H1 (cell line): ENCODE measurements at regions not wholly inside any gene's neighbourhood (a gene's known extent, or its start where the extent isn't known, plus 50 kb on each side); places are given as distances from the start of the nearest gene placed in this dataset.

ENCODE experiments used
- CTCF ChIA-PET: fragments of 300-600 bp; sonication (Branson Sonifier 250); formaldehyde crosslinking; loops from one replicate; lab custom pipeline; 2021; ENCODE audit not compliant: partially characterized antibody; lab: Charles Lee
- POLR2A ChIA-PET: fragments of 300-600 bp; sonication (Branson Sonifier 250); formaldehyde crosslinking; loops from one replicate; lab custom pipeline; 2021; ENCODE audit warnings: inconsistent platforms; ENCODE audit not compliant: partially characterized antibody; lab: Charles Lee
- DNase-seq, 2 experiments: peaks; one replicate each; pipeline versions ENCODE4 v3.0.0 to v3.0.0-alpha.2; 2010 to 2022; ENCODE audit warnings: low spot score in 2 of 2, low read depth in 1 of 2, mixed read lengths in 1 of 2
- FAIRE-seq: peaks from 2 replicates; lab custom pipeline; 2011; peaks lifted over from hg19 to GRCh38; lab: Jason Lieb, UNC
- H2AFZ ChIP-seq: 2 replicates; pipeline ENCODE4 v1.8.1; 2012; ENCODE audit warnings: low read length, inconsistent platforms
- H2AK5ac ChIP-seq: 2 replicates; pipeline ENCODE4 v1.6.1; 2013; ENCODE audit warnings: low read depth, low read length
- H2BK120ac ChIP-seq: replicated peaks from 2 replicates; pipeline ENCODE3; 2013; ENCODE audit warnings: low read depth, low read length, inconsistent platforms
- H2BK12ac ChIP-seq: 2 replicates; pipeline ENCODE4 v1.6.1; 2013; ENCODE audit warnings: low read depth, low read length
- H2BK15ac ChIP-seq: 2 replicates; pipeline ENCODE4 v1.6.1; 2013; ENCODE audit warnings: low read length
- H2BK20ac ChIP-seq: 2 replicates; pipeline ENCODE4 v1.6.1; 2013; ENCODE audit warnings: low read length
- H2BK5ac ChIP-seq: 2 replicates; pipeline ENCODE4 v1.6.1; 2013; ENCODE audit warnings: low read depth, low read length
- H3K14ac ChIP-seq: 2 replicates; pipeline ENCODE4 v1.6.1; 2013; ENCODE audit warnings: inconsistent platforms; ENCODE audit not compliant: insufficient read length
- H3K18ac ChIP-seq: 2 replicates; pipeline ENCODE4 v1.6.1; 2013; ENCODE audit warnings: low read length; ENCODE audit errors: extremely low read depth
- H3K23ac ChIP-seq: 2 replicates; pipeline ENCODE4 v1.6.1; 2013; ENCODE audit warnings: inconsistent platforms; ENCODE audit not compliant: insufficient read length
- H3K23me2 ChIP-seq: 2 replicates; pipeline ENCODE4 v1.6.1; 2013; ENCODE audit warnings: low read depth, low read length
- H3K27ac ChIP-seq: 2 replicates; pipeline ENCODE4 v1.6.1; 2011; ENCODE audit warnings: low read depth, low read length, inconsistent platforms
- H3K27me3 ChIP-seq, 4 experiments: replicated peaks in 1 of 4; 1 replicate in 1 of 4; 2 replicates in 3 of 4; pipeline versions ENCODE4 v1.6.1 to v1.8.1; 2011 to 2013; ENCODE audit warnings: low read length in 3 of 4, mild to moderate bottlenecking in 3 of 4, inconsistent platforms in 2 of 4, mixed read lengths in 2 of 4, moderate library complexity in 1 of 4; ENCODE audit not compliant: control insufficient read depth in 3 of 4, insufficient read depth in 3 of 4; ENCODE audit errors: extremely low read depth in 1 of 4
- H3K36me3 ChIP-seq, 4 experiments: 2 replicates each; pipeline versions ENCODE4 v1.6.1 to v1.8.1; 2011 to 2013; ENCODE audit warnings: mild to moderate bottlenecking in 4 of 4, low read length in 3 of 4, moderate library complexity in 2 of 4, control low read depth in 1 of 4, inconsistent platforms in 1 of 4; ENCODE audit not compliant: insufficient read depth in 4 of 4, control insufficient read depth in 2 of 4
- H3K4ac ChIP-seq: replicated peaks from 2 replicates; pipeline ENCODE3; 2013; ENCODE audit warnings: low read length, low read depth, mixed read lengths, inconsistent platforms; ENCODE audit not compliant: insufficient read length
- H3K4me1 ChIP-seq, 4 experiments: replicated peaks in 1 of 4; 1 replicate in 1 of 4; 2 replicates in 3 of 4; pipeline versions ENCODE4 v1.6.1 to v1.8.1; 2011 to 2013; ENCODE audit warnings: low read length in 3 of 4, inconsistent platforms in 2 of 4, mixed read lengths in 1 of 4; ENCODE audit not compliant: insufficient read depth in 4 of 4, control insufficient read depth in 3 of 4
- H3K4me2 ChIP-seq, 2 experiments: 2 replicates each; pipeline versions ENCODE4 v1.6.1 to v1.8.1; 2011 to 2013; ENCODE audit warnings: low read depth in 2 of 2, low read length in 2 of 2, control low read depth in 1 of 2, inconsistent platforms in 1 of 2, mild to moderate bottlenecking in 1 of 2; ENCODE audit not compliant: insufficient read depth in 1 of 2
- H3K4me3 ChIP-seq, 4 experiments: fragments of 200-600, 300-600 bp in 1 of 4; sonication (generic), shearing (Covaris generic), sonication (Bioruptor Twin) in 1 of 4; 2 replicates each; pipeline versions ENCODE4 v1.5.1 to v1.8.1; 2011 to 2016; ENCODE audit warnings: low read length in 4 of 4, low read depth in 3 of 4, control low read depth in 2 of 4, inconsistent platforms in 2 of 4, mild to moderate bottlenecking in 2 of 4, mixed read lengths in 1 of 4, moderate library complexity in 1 of 4; ENCODE audit not compliant: insufficient read depth in 2 of 4; ENCODE audit errors: extremely low read depth in 1 of 4
- H3K56ac ChIP-seq: replicated peaks from 2 replicates; pipeline ENCODE3; 2013; ENCODE audit warnings: low read depth, mild to moderate bottlenecking, mixed read lengths, low read length, inconsistent platforms; ENCODE audit not compliant: insufficient read length
- H3K79me1 ChIP-seq: 2 replicates; pipeline ENCODE4 v1.6.1; 2013; ENCODE audit warnings: low read depth, low read length, control low read depth
- H3K79me2 ChIP-seq, 2 experiments: 2 replicates each; pipeline versions ENCODE4 v1.6.1 to v1.8.1; 2012 to 2013; ENCODE audit warnings: low read length in 2 of 2, mild to moderate bottlenecking in 2 of 2, inconsistent platforms in 1 of 2; ENCODE audit not compliant: insufficient read depth in 2 of 2, control insufficient read depth in 1 of 2
- H3K9ac ChIP-seq, 4 experiments: replicated peaks in 1 of 4; 1 replicate in 1 of 4; 2 replicates in 3 of 4; pipeline versions ENCODE4 v1.6.1 to v1.8.1; 2011 to 2013; ENCODE audit warnings: low read depth in 3 of 4, low read length in 3 of 4, control low read depth in 2 of 4, mild to moderate bottlenecking in 2 of 4, moderate library complexity in 2 of 4, inconsistent platforms in 1 of 4; ENCODE audit errors: extremely low read depth in 1 of 4
- H3K9me3 ChIP-seq, 2 experiments: 2 replicates each; pipeline versions ENCODE4 v1.6.1 to v1.8.1; 2012 to 2013; ENCODE audit warnings: mild to moderate bottlenecking in 2 of 2, moderate library complexity in 2 of 2, control low read depth in 1 of 2, inconsistent platforms in 1 of 2, low read depth in 1 of 2, low read length in 1 of 2, mixed read lengths in 1 of 2; ENCODE audit not compliant: insufficient read depth in 2 of 2
- H4K20me1 ChIP-seq, 2 experiments: replicated peaks in 1 of 2; 2 replicates each; pipeline versions ENCODE3 to v1.8.1; 2011 to 2013; ENCODE audit warnings: inconsistent platforms in 2 of 2, low read length in 2 of 2, mild to moderate bottlenecking in 1 of 2; ENCODE audit not compliant: insufficient read depth in 2 of 2, control insufficient read depth in 1 of 2
- H4K5ac ChIP-seq: 2 replicates; pipeline ENCODE4 v1.6.1; 2013; ENCODE audit warnings: low read length, low read depth, mixed read lengths, inconsistent platforms; ENCODE audit not compliant: insufficient read length
- H4K8ac ChIP-seq: 2 replicates; pipeline ENCODE4 v1.8.0; 2013; ENCODE audit warnings: mild to moderate bottlenecking, moderate library complexity, low read length, inconsistent platforms; ENCODE audit not compliant: insufficient read depth; ENCODE audit errors: extremely low read depth
- H4K91ac ChIP-seq: replicated peaks from 2 replicates; pipeline ENCODE3; 2013; ENCODE audit warnings: low read length, mixed read lengths, inconsistent platforms; ENCODE audit not compliant: insufficient read length
- BACH1 ChIP-seq: IDR thresholded peaks from 2 replicates; pipeline ENCODE4 v1.6.1; 2012; ENCODE audit warnings: low read length, improper control_type of control experiment
- BRCA1 ChIP-seq: IDR thresholded peaks from 2 replicates; pipeline ENCODE4 v1.6.1; 2012; ENCODE audit warnings: low read depth, low read length, improper control_type of control experiment
- CTBP2 ChIP-seq: IDR thresholded peaks from 2 replicates; pipeline ENCODE4 v1.7.0; 2011; ENCODE audit warnings: borderline replicate concordance, mild to moderate bottlenecking, moderate library complexity, mixed read lengths, low read length; ENCODE audit not compliant: insufficient read depth, insufficient read length
- HDAC6 ChIP-seq: IDR thresholded peaks from one replicate; pipeline ENCODE4 v1.7.1; 2012; ENCODE audit warnings: low read depth, mild to moderate bottlenecking, inconsistent platforms, low read length, moderate library complexity
- NRF1 ChIP-seq: IDR thresholded peaks from 2 replicates; pipeline ENCODE4 v1.6.1; 2011; ENCODE audit warnings: mild to moderate bottlenecking, low read depth, low read length, improper control_type of control experiment
- POLR2A ChIP-seq, 2 experiments: IDR thresholded peaks; 1 replicate in 1 of 2; 2 replicates in 1 of 2; pipeline ENCODE4 v1.6.1; 2011; ENCODE audit warnings: low read depth in 2 of 2, low read length in 2 of 2, mild to moderate bottlenecking in 2 of 2; ENCODE audit errors: control extremely low read depth in 1 of 2
- RXRA ChIP-seq: IDR thresholded peaks from 2 replicates; pipeline ENCODE4 v1.6.1; 2011; ENCODE audit warnings: low read depth, mild to moderate bottlenecking, low read length, moderate library complexity; ENCODE audit not compliant: insufficient read depth
- SIN3A ChIP-seq, 2 experiments: IDR thresholded peaks in 1 of 2; conservative IDR thresholded peaks in 1 of 2; 2 replicates each; pipeline ENCODE4 v1.6.1; 2011 to 2012; ENCODE audit warnings: low read length in 2 of 2, improper control_type of control experiment in 1 of 2, low read depth in 1 of 2, mild to moderate bottlenecking in 1 of 2
- SIX5 ChIP-seq: IDR thresholded peaks from 2 replicates; pipeline ENCODE4 v1.6.1; 2011; ENCODE audit warnings: mild to moderate bottlenecking, low read depth, low read length
- SP1 ChIP-seq: IDR thresholded peaks from 2 replicates; pipeline ENCODE4 v1.6.1; 2011; ENCODE audit warnings: low read depth, low read length
- SP4 ChIP-seq: IDR thresholded peaks from 2 replicates; pipeline ENCODE4 v1.6.1; 2012; ENCODE audit warnings: low read length, inconsistent platforms
- TAF1 ChIP-seq: IDR thresholded peaks from 2 replicates; pipeline ENCODE4 v1.6.1; 2011; ENCODE audit warnings: mild to moderate bottlenecking, low read depth, low read length
- WGBS, 2 experiments: shearing (Covaris generic) in 1 of 2; methylation state at CpG; one replicate each; pipeline versions ENCODE4 v1.1.6 to v1.1.7; 2013 to 2015; ENCODE audit warnings: low lambda C conversion rate in 2 of 2, mixed read lengths in 2 of 2, inconsistent platforms in 1 of 2, low coverage in 1 of 2, missing lambda C conversion rate in 1 of 2; ENCODE audit not compliant: insufficient replicate concordance in 2 of 2, insufficient coverage in 1 of 2, insufficient read length in 1 of 2; ENCODE audit errors: extremely low coverage in 1 of 2, missing lambda C conversion rate in 1 of 2; 5-methylcytosine and 5-hydroxymethylcytosine counted together
- TF ChIP-seq, protein P1 (sequence below): IDR thresholded peaks from 2 replicates; pipeline ENCODE4 v1.6.1; 2012; ENCODE audit warnings: inconsistent platforms
- TF ChIP-seq, protein P2 (sequence below): IDR thresholded peaks from 2 replicates; pipeline ENCODE4 v1.6.1; 2012; ENCODE audit warnings: inconsistent platforms
- TF ChIP-seq, protein P3 (sequence below): IDR thresholded peaks from 2 replicates; pipeline ENCODE4 v1.6.1; 2011; ENCODE audit warnings: low read depth, mild to moderate bottlenecking, low read length; ENCODE audit not compliant: insufficient read depth

DNA sequence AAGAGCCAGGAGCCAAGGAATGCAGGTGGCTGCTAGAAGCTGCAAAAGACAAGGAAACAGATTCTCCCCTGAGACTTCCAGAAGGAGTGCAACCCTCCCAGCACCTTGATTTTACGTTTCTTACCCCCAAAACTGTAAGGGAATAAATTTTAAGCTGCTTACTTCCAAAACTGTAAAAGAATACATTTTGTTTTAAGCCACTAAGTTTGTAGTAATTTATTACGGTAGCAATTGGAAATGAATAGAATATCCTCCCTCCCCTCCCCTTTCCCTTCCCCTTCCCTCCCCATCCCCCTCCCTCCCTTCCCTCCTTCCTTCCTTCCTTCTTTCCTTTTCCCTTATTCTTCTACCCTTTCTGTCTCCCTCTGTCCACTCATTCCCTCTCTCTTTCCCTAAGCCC is 203.7 kb upstream of the CFAP20DC start:
- no peak overlapping the region for H3K4me2 ChIP-seq
- no peak overlapping the region for H3K9ac ChIP-seq
- H3K27ac ChIP-seq: no peak overlapping the region
- H3K79me2 ChIP-seq: no peaks in the 10 kb centered on the region
- no peak overlapping the region for H4K8ac ChIP-seq
- POLR2A ChIA-PET: no interaction called here
- TF ChIP-seq, protein P1, sequence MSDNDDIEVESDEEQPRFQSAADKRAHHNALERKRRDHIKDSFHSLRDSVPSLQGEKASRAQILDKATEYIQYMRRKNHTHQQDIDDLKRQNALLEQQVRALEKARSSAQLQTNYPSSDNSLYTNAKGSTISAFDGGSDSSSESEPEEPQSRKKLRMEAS: no peak
- TF ChIP-seq POLR2A (IDR thresholded peaks at IDR 0.05; ENCODE audit: control extremely low read depth in 1 of 2, low read depth in 2 of 2, low read length in 2 of 2) (no peak), SP1 (no peak), SIN3A (conservative IDR thresholded peaks at IDR 0.05 in 1 of 2, IDR thresholded peaks at IDR 0.05 in 1 of 2; ENCODE audit: low read depth in 1 of 2, low read length in 2 of 2) (no peak), SIX5 (no peak), BACH1 (no peak), NRF1 (no peak), HDAC6 (no peak), BRCA1 (no peak), RXRA (no peak), CTBP2 (no peak), TAF1 (no peak), SP4 (no peak)
- TF ChIP-seq, protein P2, sequence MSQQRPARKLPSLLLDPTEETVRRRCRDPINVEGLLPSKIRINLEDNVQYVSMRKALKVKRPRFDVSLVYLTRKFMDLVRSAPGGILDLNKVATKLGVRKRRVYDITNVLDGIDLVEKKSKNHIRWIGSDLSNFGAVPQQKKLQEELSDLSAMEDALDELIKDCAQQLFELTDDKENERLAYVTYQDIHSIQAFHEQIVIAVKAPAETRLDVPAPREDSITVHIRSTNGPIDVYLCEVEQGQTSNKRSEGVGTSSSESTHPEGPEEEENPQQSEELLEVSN: no peak
- TF ChIP-seq, protein P3, sequence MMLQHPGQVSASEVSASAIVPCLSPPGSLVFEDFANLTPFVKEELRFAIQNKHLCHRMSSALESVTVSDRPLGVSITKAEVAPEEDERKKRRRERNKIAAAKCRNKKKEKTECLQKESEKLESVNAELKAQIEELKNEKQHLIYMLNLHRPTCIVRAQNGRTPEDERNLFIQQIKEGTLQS: no peak
- no peak overlapping the region for H3K14ac ChIP-seq
- no peak overlapping the region for H2AK5ac ChIP-seq
- no peaks in the 10 kb centered on the region for H3K36me3 ChIP-seq
- H3K4ac ChIP-seq: no peak overlapping the region
- H3K9me3 ChIP-seq: no peaks in the 10 kb centered on the region
- no peak overlapping the region for H3K23ac ChIP-seq
- no peaks in the 10 kb centered on the region for H3K4me1 ChIP-seq
- H4K20me1 ChIP-seq: no peaks in the 10 kb centered on the region
- FAIRE-seq (no peak), DNase-seq (no peak)
- no peak overlapping the region for H2BK12ac ChIP-seq
- WGBS, 2 experiments: 75% methylated on average over 1 of the region's 2 CpGs; no CpG with 5 or more reads in 1 of the 2 experiments
- H2BK15ac ChIP-seq: no peak overlapping the region
- no peak overlapping the region for H3K56ac ChIP-seq
- H2BK20ac ChIP-seq: no peak overlapping the region
- H4K5ac ChIP-seq: no peak overlapping the region
- no peaks in the 10 kb centered on the region for H3K27me3 ChIP-seq
- H3K18ac ChIP-seq: no peak overlapping the region
- no peak overlapping the region for H4K91ac ChIP-seq
- H2BK5ac ChIP-seq: no peak overlapping the region
- H3K4me3 ChIP-seq: no peak overlapping the region
- no peaks in the 10 kb centered on the region for H3K23me2 ChIP-seq
- CTCF ChIA-PET: no interaction called here
- no peak overlapping the region for H2BK120ac ChIP-seq
- no peak overlapping the region for H2AFZ ChIP-seq
- no peaks in the 10 kb centered on the region for H3K79me1 ChIP-seq
